Adrenal gland (tissue), 9 donors: ENCODE measurements at regions not wholly inside any gene's neighbourhood (a gene's known extent, or its start where the extent isn't known, plus 50 kb on each side); places are given as distances from the start of the nearest gene placed in this dataset.

Source experiments
- DNase-seq, 7 donors: peaks; one replicate each; pipeline ENCODE4 v3.0.0-alpha.2; 2019 to 2020
- H3K27ac ChIP-seq, 5 donors: fragments of 200-600 bp; sonication (generic) in 4 of 5; 1 replicate in 3 of 5; 2 replicates in 2 of 5; pipeline versions ENCODE4 v1.5.1 to v1.8.0; 2016 to 2020; ENCODE audit warnings: mild to moderate bottlenecking in 1 of 5
- H3K27me3 ChIP-seq: fragments of 200-600 bp; 2 replicates; pipeline ENCODE4 v1.8.0; 2021
- H3K36me3 ChIP-seq, 2 donors: fragments of 200-600 bp; replicated peaks in 1 of 2; 1 replicate in 1 of 2; 2 replicates in 1 of 2; pipeline versions ENCODE4 v1.5.1 to v1.8.0; 2018 to 2022
- H3K4me1 ChIP-seq, 2 donors: fragments of 200-600 bp; replicated peaks in 1 of 2; 1 replicate in 1 of 2; 2 replicates in 1 of 2; pipeline versions ENCODE4 v1.5.1 to v1.8.0; 2018 to 2021
- H3K4me3 ChIP-seq, 4 donors: fragments of 200-600 bp; sonication (generic) in 3 of 4; one replicate each; pipeline ENCODE4 v1.5.1; 2016 to 2018
- H3K9me3 ChIP-seq, 3 donors: fragments of 200-600 bp; sonication (generic) in 1 of 3; replicated peaks in 1 of 3; 1 replicate in 2 of 3; 2 replicates in 1 of 3; pipeline versions ENCODE4 v1.5.1 to v1.8.0; 2016 to 2021
- CTCF ChIP-seq, 6 experiments: fragments of 450-650 bp in 4 of 6; fragments of 200-600 bp in 2 of 6; sonication (generic) in 1 of 6; IDR thresholded peaks; 1 replicate in 5 of 6; 2 replicates in 1 of 6; pipeline versions ENCODE4 v1.5.1 to v1.8.0; 2016 to 2021; ENCODE audit warnings: antibody characterized with exemption in 6 of 6, mild to moderate bottlenecking in 2 of 6, moderate library complexity in 1 of 6
- POLR2A ChIP-seq, 2 donors: fragments of 450-650 bp; IDR thresholded peaks; one replicate each; pipeline ENCODE4 v1.6.1; 2017; ENCODE audit warnings: antibody characterized with exemption in 2 of 2, mild to moderate bottlenecking in 2 of 2, moderate library complexity in 1 of 2
- WGBS, 4 donors: extraction: QIAGEN DNeasy Blood & Tissue Kit in 2 of 4; methylation state at CpG; one replicate each; pipeline versions ENCODE4 v1.1.5 to v1.1.7; 2013 to 2017; 5-methylcytosine and 5-hydroxymethylcytosine counted together
- intact Hi-C, 2 donors: fragments of 100-400 bp; cut with DNase I; formaldehyde crosslinking; loops; one replicate each; pipeline versions ENCODE4 v1.14.1 to v1.15.0; 2022 to 2023
- donor health status: healthy with polysubstance abuse.
- donor health status: Bipolar disorder and iron deficiency.
- donor health status: DM: yes; HTN: yes; CAD: no.
- donor health status: DM: no; HTN: no; CAD: no.
- donor health status: DM: no; HTN: no; CAD: no.

GRCh38 chr4:138759554-138759902 lies 256.1 kb upstream of the NOCT start:
- no peaks in the 10 kb centered on the region for H3K4me1 ChIP-seq
- TF ChIP-seq CTCF (IDR thresholded peaks at IDR 0.05) (no peak), POLR2A (IDR thresholded peaks at IDR 0.05) (no peak)
- H3K27ac ChIP-seq, result no peak overlapping the region
- WGBS, 4 donors, result 81 to 100% (median 84%) methylated on average over 1 to 2 of the region's 2 CpGs
- H3K27me3 ChIP-seq, result no peaks in the 10 kb centered on the region
- H3K9me3 ChIP-seq, result no peaks in the 10 kb centered on the region
- no peak overlapping the region for H3K4me3 ChIP-seq
- no peaks in the 10 kb centered on the region for H3K36me3 ChIP-seq
- intact Hi-C loops, result no loop called here
- no peak for DNase-seq

- no peak for DNase-seq
- intact Hi-C loops, result no loop called here
- no peaks in the 10 kb centered on the region for H3K36me3 ChIP-seq
- no peak overlapping the region for H3K4me3 ChIP-seq
- no peaks in the 10 kb centered on the region for H3K9me3 ChIP-seq
- TF ChIP-seq CTCF (IDR thresholded peaks at IDR 0.05) (no peak), POLR2A (IDR thresholded peaks at IDR 0.05) (no peak)
- 85 to 92% (median 89%) methylated on average over 9 of the region's 9 CpGs for WGBS, 4 donors
- H3K27me3 ChIP-seq, result no peaks in the 10 kb centered on the region
- no peak overlapping the region for H3K27ac ChIP-seq
- no peaks in the 10 kb centered on the region for H3K4me1 ChIP-seq
These were observed 256.6 kb upstream of the NOCT start for GRCh38 chr4:138758876-138759553.

GRCh38 chr4:138758196-138758595 lies 257.4 kb upstream of the NOCT start:
- WGBS, 4 donors, result 80 to 95% (median 87%) methylated on average over 5 of the region's 5 CpGs
- intact Hi-C loops, result no loop called here
- no peaks in the 10 kb centered on the region for H3K27me3 ChIP-seq

GRCh38 chr4:138757432-138757831 lies 258.1 kb upstream of the NOCT start:
- Histone ChIP-seq H3K4me1 (no peaks in the 10 kb centered on the region), H3K9me3 (no peaks in the 10 kb centered on the region), H3K4me3 (no peak overlapping the region), H3K36me3 (no peaks in the 10 kb centered on the region), H3K27ac (no peak overlapping the region), H3K27me3 (no peaks in the 10 kb centered on the region)
- TF ChIP-seq CTCF (IDR thresholded peaks at IDR 0.05), result no peak
- no peak for TF ChIP-seq POLR2A (IDR thresholded peaks at IDR 0.05)
- intact Hi-C loops, result no loop called here
- WGBS, 4 donors, result 74 to 79% (median 77%) methylated on average over 4 of the region's 4 CpGs
- no peak for DNase-seq

More at GRCh38 chr4:138758196-138758595, 257.4 kb upstream of the NOCT start:
- no peak for DNase-seq
- Histone ChIP-seq H3K36me3 (no peaks in the 10 kb centered on the region), H3K4me3 (no peak overlapping the region), H3K27ac (no peak overlapping the region), H3K9me3 (no peaks in the 10 kb centered on the region), H3K4me1 (no peaks in the 10 kb centered on the region)
- TF ChIP-seq POLR2A (IDR thresholded peaks at IDR 0.05) (no peak), CTCF (IDR thresholded peaks at IDR 0.05) (no peak)
